CD14-positive monocyte (primary cell): ENCODE measurements at regions not wholly inside any gene's neighbourhood (a gene's known extent, or its start where the extent isn't known, plus 50 kb on each side); places are given as distances from the start of the nearest gene placed in this dataset.

ENCODE experiments used
- DNase-seq, 3 donors: peaks; one replicate each; pipeline ENCODE4 v3.0.0-alpha.2; 2011 to 2022
- H2AFZ ChIP-seq: 2 replicates; pipeline ENCODE4 v1.6.0; 2012; ENCODE audit warnings: mild to moderate bottlenecking, low read depth, low read length, inconsistent platforms; ENCODE audit not compliant: insufficient read depth, poor library complexity, severe bottlenecking
- H3K27ac ChIP-seq, 2 donors: 1 replicate in 1 of 2; 2 replicates in 1 of 2; pipeline ENCODE4 v1.5.1; 2012 to 2013; ENCODE audit warnings: low read length in 2 of 2, control low read depth in 1 of 2, inconsistent platforms in 1 of 2, low read depth in 1 of 2, mild to moderate bottlenecking in 1 of 2
- H3K27me3 ChIP-seq, 2 donors: one replicate each; pipeline versions ENCODE4 v1.6.0 to v1.6.1; 2011 to 2013; ENCODE audit warnings: low read length in 2 of 2; ENCODE audit not compliant: control insufficient read depth in 2 of 2, insufficient read depth in 2 of 2
- H3K36me3 ChIP-seq, 2 donors: replicated peaks in 1 of 2; 1 replicate in 1 of 2; 2 replicates in 1 of 2; pipeline versions ENCODE4 v1.5.1 to v1.6.1; 2012 to 2013; ENCODE audit warnings: low read length in 2 of 2, control low read depth in 1 of 2, inconsistent platforms in 1 of 2, mild to moderate bottlenecking in 1 of 2; ENCODE audit not compliant: insufficient read depth in 2 of 2, control insufficient read depth in 1 of 2
- H3K4me1 ChIP-seq, 2 donors: 1 replicate in 1 of 2; 2 replicates in 1 of 2; pipeline versions ENCODE4 v1.5.1 to v1.6.1; 2012 to 2013; ENCODE audit warnings: low read length in 2 of 2, control low read depth in 1 of 2, inconsistent platforms in 1 of 2, mild to moderate bottlenecking in 1 of 2, moderate library complexity in 1 of 2; ENCODE audit not compliant: insufficient read depth in 2 of 2, control insufficient read depth in 1 of 2
- H3K4me2 ChIP-seq: replicated peaks from 2 replicates; pipeline ENCODE3; 2012; ENCODE audit warnings: low read length, moderate library complexity, mild to moderate bottlenecking; ENCODE audit not compliant: poor library complexity, severe bottlenecking; ENCODE audit errors: extremely low read depth
- H3K4me3 ChIP-seq, 3 experiments: fragments of 200-600 bp in 1 of 3; sonication (generic) in 1 of 3; replicated peaks in 1 of 3; 1 replicate in 2 of 3; 2 replicates in 1 of 3; pipeline ENCODE4 v1.5.1; 2011 to 2013; ENCODE audit warnings: low read length in 3 of 3, mild to moderate bottlenecking in 3 of 3, control low read depth in 2 of 3, low read depth in 2 of 3, inconsistent platforms in 1 of 3, moderate library complexity in 1 of 3
- H3K79me2 ChIP-seq: 2 replicates; pipeline ENCODE4 v1.6.0; 2012; ENCODE audit warnings: mild to moderate bottlenecking, control low read depth, inconsistent platforms, low read length, moderate library complexity; ENCODE audit not compliant: insufficient read depth
- H3K9ac ChIP-seq: 2 replicates; pipeline ENCODE4 v1.6.0; 2017; ENCODE audit warnings: low read length, mild to moderate bottlenecking; ENCODE audit not compliant: insufficient read depth, poor library complexity, severe bottlenecking
- H3K9me3 ChIP-seq, 2 donors: replicated peaks in 1 of 2; 1 replicate in 1 of 2; 2 replicates in 1 of 2; pipeline versions ENCODE4 v1.5.1 to v1.6.1; 2012 to 2013; ENCODE audit warnings: low read length in 2 of 2, control low read depth in 1 of 2; ENCODE audit not compliant: control insufficient read depth in 1 of 2, insufficient read depth in 1 of 2
- H4K20me1 ChIP-seq: 2 replicates; pipeline ENCODE4 v1.6.0; 2012; ENCODE audit warnings: mild to moderate bottlenecking, low read length, control low read depth, moderate library complexity; ENCODE audit not compliant: insufficient read depth
- H3K27ac Mint-ChIP-seq, 7 donors: one replicate each; pipeline ENCODE4 v1.8.0; 2020; ENCODE audit warnings: mild to moderate bottlenecking in 7 of 7, mixed read lengths in 7 of 7, moderate library complexity in 6 of 7, inconsistent platforms in 2 of 7
- H3K27me3 Mint-ChIP-seq, 3 donors: one replicate each; pipeline ENCODE4 v1.8.0; 2021 to 2022; ENCODE audit warnings: low read depth in 3 of 3, mild to moderate bottlenecking in 3 of 3, mixed read lengths in 3 of 3, moderate library complexity in 3 of 3, inconsistent platforms in 1 of 3
- H3K36me3 Mint-ChIP-seq, 2 donors: one replicate each; pipeline ENCODE4 v1.8.0; 2020; ENCODE audit warnings: mixed read lengths in 2 of 2, inconsistent platforms in 1 of 2, mild to moderate bottlenecking in 1 of 2
- H3K4me1 Mint-ChIP-seq: one replicate; pipeline ENCODE4 v1.8.0; 2020; ENCODE audit warnings: mild to moderate bottlenecking, mixed read lengths
- H3K4me3 Mint-ChIP-seq, 2 donors: one replicate each; pipeline ENCODE4 v1.8.0; 2020; ENCODE audit warnings: mild to moderate bottlenecking in 2 of 2, mixed read lengths in 2 of 2, moderate library complexity in 1 of 2
- H3K9me3 Mint-ChIP-seq, 7 donors: one replicate each; pipeline ENCODE4 v1.8.0; 2020 to 2022; ENCODE audit warnings: mixed read lengths in 7 of 7, mild to moderate bottlenecking in 6 of 7, moderate library complexity in 6 of 7, inconsistent platforms in 2 of 7
- CTCF ChIP-seq: fragments of 200-600 bp; IDR thresholded peaks from one replicate; pipeline ENCODE4 v1.8.0; 2022; ENCODE audit warnings: antibody characterized with exemption, mild to moderate bottlenecking
- WGBS: methylation state at CpG from one replicate; pipeline ENCODE4 v1.1.5; 2013; ENCODE audit warnings: missing lambda C conversion rate; ENCODE audit not compliant: insufficient coverage; 5-methylcytosine and 5-hydroxymethylcytosine counted together
- intact Hi-C, 2 donors: fragments of 100-400 bp; cut with micrococcal nuclease; formaldehyde crosslinking; loops; one replicate each; pipeline versions ENCODE4 v1.15.0 to v1.15.1; 2023

GRCh38 chr12:127632461-127632860 is 634.5 kb upstream of the TMEM132C start:
- no peak for TF ChIP-seq CTCF
- Histone ChIP-seq H3K27ac (no peak overlapping the region), H3K79me2 (no peaks in the 10 kb centered on the region), H3K9me3 (peaks cover 0 to 3% of the 10 kb centered on the region in 2 donors), H3K9ac (no peak overlapping the region), H3K4me3 (no peak overlapping the region), H4K20me1 (no peaks in the 10 kb centered on the region), H3K36me3 (no peaks in the 10 kb centered on the region), H3K4me1 (no peaks in the 10 kb centered on the region), H3K27me3 (no peaks in the 10 kb centered on the region), H3K4me2 (no peak overlapping the region), H2AFZ (no peak overlapping the region)
- WGBS = 89% methylated on average over 6 of the region's 11 CpGs
- Mint-ChIP-seq H3K27me3 (no peaks in the 10 kb centered on the region), H3K4me1 (no peaks in the 10 kb centered on the region), H3K36me3 (no peaks in the 10 kb centered on the region), H3K9me3 (peaks cover 0 to 15% (median 4%) of the 10 kb centered on the region in 7 donors), H3K4me3 (no peak overlapping the region), H3K27ac (no peak overlapping the region)
- DNase-seq = no peak
- intact Hi-C loops = no loop called here

- Mint-ChIP-seq H3K27me3 (peaks cover 0 to 2% (median 0%) of the 10 kb centered on the region in 3 donors), H3K27ac (no peak overlapping the region), H3K4me1 (no peaks in the 10 kb centered on the region), H3K4me3 (no peak overlapping the region), H3K36me3 (no peaks in the 10 kb centered on the region), H3K9me3 (peaks cover 0 to 14% (median 4%) of the 10 kb centered on the region in 7 donors)
- no peak overlapping the region for H3K4me2 ChIP-seq
- H3K79me2 ChIP-seq = no peaks in the 10 kb centered on the region
- H3K36me3 ChIP-seq = no peaks in the 10 kb centered on the region
- H3K9me3 ChIP-seq = peaks cover 0 to 3% of the 10 kb centered on the region in 2 donors
- no peak for DNase-seq
- intact Hi-C loops = no loop called here
- 83% methylated on average over 3 of the region's 4 CpGs for WGBS
- no peaks in the 10 kb centered on the region for H3K27me3 ChIP-seq
- no peaks in the 10 kb centered on the region for H3K4me1 ChIP-seq
- H3K9ac ChIP-seq = no peak overlapping the region
- no peak overlapping the region for H3K27ac ChIP-seq
- H2AFZ ChIP-seq = no peak overlapping the region
- no peak for TF ChIP-seq CTCF
- H3K4me3 ChIP-seq = no peak overlapping the region
- no peaks in the 10 kb centered on the region for H4K20me1 ChIP-seq
These were observed 631.1 kb upstream of the TMEM132C start for GRCh38 chr12:127635838-127636237.
